ENCODE measurements at regions not wholly inside any gene's neighbourhood (a gene's known extent, or its start where the extent isn't known, plus 50 kb on each side); places are given as distances from the start of the nearest gene placed in this dataset.
"Not testable (repeated sequence)": the region's sequence is repeated elsewhere in the genome, so short reads cannot be mapped to it uniquely, and the experiment has no call there.

DNA sequence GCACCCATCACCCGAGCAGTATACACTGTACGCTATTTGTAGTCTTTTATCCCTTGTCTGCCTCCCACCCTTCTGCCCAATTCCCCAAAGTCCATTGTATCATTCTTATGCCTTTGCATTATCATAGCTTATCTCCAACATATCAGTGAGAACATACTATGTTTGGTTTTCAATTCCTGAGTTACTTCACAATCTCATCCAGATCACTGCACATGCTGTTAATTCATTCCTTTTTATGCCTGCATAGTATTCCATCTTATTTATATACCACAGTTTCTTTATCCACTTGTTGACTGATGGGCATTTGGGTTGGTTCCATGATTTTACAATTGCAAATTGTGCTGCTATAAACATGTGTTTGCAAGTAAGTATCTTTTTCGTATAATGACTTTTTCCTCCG, 564.7 kb upstream of the NECTIN3 start:
- H3K27ac Mint-ChIP-seq (ENCODE audit: unreplicated experiment) = no peak overlapping the region
- no peaks in the 10 kb centered on the region for H3K27me3 Mint-ChIP-seq (ENCODE audit: unreplicated experiment)
- no peaks in the 10 kb centered on the region for H3K9me3 Mint-ChIP-seq (ENCODE audit: unreplicated experiment)
- no peaks in the 10 kb centered on the region for H3K4me1 Mint-ChIP-seq (ENCODE audit: low read depth, unreplicated experiment)
- no peak for DNase-seq
- H3K4me3 Mint-ChIP-seq (ENCODE audit: unreplicated experiment) = no peak overlapping the region
- TF ChIP-seq, protein P1, sequence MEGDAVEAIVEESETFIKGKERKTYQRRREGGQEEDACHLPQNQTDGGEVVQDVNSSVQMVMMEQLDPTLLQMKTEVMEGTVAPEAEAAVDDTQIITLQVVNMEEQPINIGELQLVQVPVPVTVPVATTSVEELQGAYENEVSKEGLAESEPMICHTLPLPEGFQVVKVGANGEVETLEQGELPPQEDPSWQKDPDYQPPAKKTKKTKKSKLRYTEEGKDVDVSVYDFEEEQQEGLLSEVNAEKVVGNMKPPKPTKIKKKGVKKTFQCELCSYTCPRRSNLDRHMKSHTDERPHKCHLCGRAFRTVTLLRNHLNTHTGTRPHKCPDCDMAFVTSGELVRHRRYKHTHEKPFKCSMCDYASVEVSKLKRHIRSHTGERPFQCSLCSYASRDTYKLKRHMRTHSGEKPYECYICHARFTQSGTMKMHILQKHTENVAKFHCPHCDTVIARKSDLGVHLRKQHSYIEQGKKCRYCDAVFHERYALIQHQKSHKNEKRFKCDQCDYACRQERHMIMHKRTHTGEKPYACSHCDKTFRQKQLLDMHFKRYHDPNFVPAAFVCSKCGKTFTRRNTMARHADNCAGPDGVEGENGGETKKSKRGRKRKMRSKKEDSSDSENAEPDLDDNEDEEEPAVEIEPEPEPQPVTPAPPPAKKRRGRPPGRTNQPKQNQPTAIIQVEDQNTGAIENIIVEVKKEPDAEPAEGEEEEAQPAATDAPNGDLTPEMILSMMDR (IDR thresholded peaks at IDR 0.05; ENCODE audit: partially characterized antibody, unreplicated experiment) = no peak
- no peaks in the 10 kb centered on the region for H3K36me3 Mint-ChIP-seq (ENCODE audit: unreplicated experiment)

DNA sequence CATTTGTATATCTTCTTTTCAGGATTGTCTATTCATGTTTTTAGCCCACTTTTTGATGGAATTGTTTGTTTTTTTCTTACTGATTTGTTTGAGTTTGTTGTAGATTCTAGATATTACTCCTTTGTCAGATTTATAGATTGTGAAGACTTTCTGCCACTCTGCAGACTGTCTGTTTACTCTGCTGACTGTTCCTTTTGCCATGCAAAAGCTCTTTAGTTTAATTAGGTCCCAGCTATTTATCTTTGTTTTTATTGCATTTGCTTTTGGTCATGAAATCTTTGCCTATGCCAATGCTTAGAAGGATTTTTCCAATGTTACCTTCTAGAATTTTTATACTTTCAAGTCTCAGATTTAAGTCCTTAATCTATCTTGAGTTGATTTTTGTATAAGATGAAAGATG, 564.0 kb upstream of the NECTIN3 start:
- H3K36me3 Mint-ChIP-seq (ENCODE audit: unreplicated experiment); DNase-seq; H3K27ac Mint-ChIP-seq (ENCODE audit: unreplicated experiment); H3K27me3 Mint-ChIP-seq (ENCODE audit: unreplicated experiment); H3K4me1 Mint-ChIP-seq (ENCODE audit: low read depth, unreplicated experiment); H3K9me3 Mint-ChIP-seq (ENCODE audit: unreplicated experiment); H3K4me3 Mint-ChIP-seq (ENCODE audit: unreplicated experiment): not testable (repeated sequence)

DNA sequence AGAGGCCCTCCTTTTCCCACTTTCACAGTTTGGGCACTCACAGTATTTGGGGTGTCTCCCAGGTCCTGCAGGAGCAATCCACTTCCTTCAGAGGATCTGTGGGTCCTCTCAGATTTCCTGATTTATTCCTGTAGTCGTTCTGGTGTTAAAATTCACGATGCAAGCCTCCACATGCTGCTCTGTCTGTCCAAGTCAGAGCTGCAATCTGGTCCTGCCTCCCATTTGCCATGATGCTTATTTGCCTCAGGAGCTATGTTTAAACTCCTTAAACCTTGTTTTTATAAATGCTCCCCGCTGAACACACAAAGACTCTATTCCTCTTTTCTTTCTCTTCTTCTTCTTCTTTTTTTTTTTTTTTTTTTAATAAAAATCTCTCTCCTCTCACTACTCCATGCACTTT, 558.7 kb upstream of the NECTIN3 start:
- TF ChIP-seq, protein P1 (IDR thresholded peaks at IDR 0.05; ENCODE audit: partially characterized antibody, unreplicated experiment) = no peak
- H3K4me3 Mint-ChIP-seq (ENCODE audit: unreplicated experiment) = no peak overlapping the region
- no peaks in the 10 kb centered on the region for H3K36me3 Mint-ChIP-seq (ENCODE audit: unreplicated experiment)
- H3K9me3 Mint-ChIP-seq (ENCODE audit: unreplicated experiment) = no peaks in the 10 kb centered on the region
- H3K4me1 Mint-ChIP-seq (ENCODE audit: low read depth, unreplicated experiment) = no peaks in the 10 kb centered on the region
- H3K27me3 Mint-ChIP-seq (ENCODE audit: unreplicated experiment) = no peaks in the 10 kb centered on the region
- H3K27ac Mint-ChIP-seq (ENCODE audit: unreplicated experiment) = no peak overlapping the region
- DNase-seq = no peak

DNA sequence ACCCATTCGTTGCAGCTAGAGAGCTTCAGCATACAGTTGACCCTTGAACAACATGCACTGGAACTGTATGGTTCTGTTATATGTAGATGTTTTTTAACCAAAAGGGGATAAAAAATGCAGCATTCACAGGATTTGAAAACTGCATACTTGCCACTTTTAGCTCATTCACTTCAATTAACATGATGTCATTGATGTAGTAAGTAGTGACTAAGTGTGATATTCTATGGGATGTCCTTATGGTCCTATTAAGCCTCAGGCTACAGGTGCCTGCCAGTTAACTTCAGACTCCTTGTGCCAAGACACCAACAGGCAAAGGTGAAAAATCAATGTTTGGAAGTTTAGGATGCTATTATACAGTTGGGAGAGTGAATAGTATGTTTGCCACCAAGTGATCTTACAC, 553.6 kb upstream of the NECTIN3 start:
- no peaks in the 10 kb centered on the region for H3K9me3 Mint-ChIP-seq (ENCODE audit: unreplicated experiment)
- H3K27ac Mint-ChIP-seq (ENCODE audit: unreplicated experiment) = no peak overlapping the region
- H3K36me3 Mint-ChIP-seq (ENCODE audit: unreplicated experiment) = no peaks in the 10 kb centered on the region
- no peaks in the 10 kb centered on the region for H3K4me1 Mint-ChIP-seq (ENCODE audit: low read depth, unreplicated experiment)
- no peaks in the 10 kb centered on the region for H3K27me3 Mint-ChIP-seq (ENCODE audit: unreplicated experiment)
- no peak overlapping the region for H3K4me3 Mint-ChIP-seq (ENCODE audit: unreplicated experiment)
- DNase-seq = no peak
- TF ChIP-seq, protein P1 (IDR thresholded peaks at IDR 0.05; ENCODE audit: partially characterized antibody, unreplicated experiment) = no peak

DNA sequence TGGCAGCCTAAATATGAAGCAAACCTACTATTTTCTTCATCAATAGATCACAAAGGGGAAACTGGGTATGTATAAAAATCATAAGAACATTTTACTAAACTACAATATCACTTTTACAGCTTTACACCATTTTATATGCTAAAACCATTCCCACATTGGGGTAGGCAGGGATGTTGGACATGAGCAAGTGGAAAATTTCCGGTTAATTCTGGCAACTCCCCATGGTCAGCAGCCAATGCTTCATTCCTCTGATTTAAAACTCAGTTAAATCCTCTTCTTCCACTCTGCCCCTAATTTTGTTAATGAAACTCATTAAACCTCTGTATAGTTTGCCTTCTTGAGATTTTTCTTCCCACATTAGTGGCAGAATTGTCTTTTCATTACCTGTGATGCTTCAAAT, 552.5 kb upstream of the NECTIN3 start:
- Mint-ChIP-seq H3K36me3 (ENCODE audit: unreplicated experiment) (no peaks in the 10 kb centered on the region), H3K9me3 (ENCODE audit: unreplicated experiment) (no peaks in the 10 kb centered on the region), H3K4me1 (ENCODE audit: low read depth, unreplicated experiment) (no peaks in the 10 kb centered on the region), H3K4me3 (ENCODE audit: unreplicated experiment) (no peak overlapping the region), H3K27ac (ENCODE audit: unreplicated experiment) (no peak overlapping the region), H3K27me3 (ENCODE audit: unreplicated experiment) (no peaks in the 10 kb centered on the region)
- no peak for DNase-seq
- TF ChIP-seq, protein P1 (IDR thresholded peaks at IDR 0.05; ENCODE audit: partially characterized antibody, unreplicated experiment) = no peak

DNA sequence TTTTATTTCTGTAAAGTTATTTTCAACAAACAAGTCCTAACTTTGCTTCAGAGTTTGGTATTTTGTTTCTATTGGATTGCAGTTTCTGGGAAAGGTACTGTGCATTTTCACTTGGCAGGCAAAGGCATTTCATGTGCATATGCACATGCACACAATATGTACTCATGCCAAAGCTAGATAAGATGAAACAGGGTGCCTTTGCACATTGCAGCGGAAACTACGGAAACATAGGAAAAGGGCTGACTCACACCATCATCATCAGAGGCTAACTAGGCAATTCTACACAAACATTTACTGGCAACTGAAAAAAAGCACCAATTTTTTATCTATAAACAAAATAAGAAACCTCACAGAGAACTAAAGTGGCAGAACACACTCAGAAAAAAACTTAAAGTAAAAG, 550.6 kb upstream of the NECTIN3 start:
- DNase-seq = no peak
- Mint-ChIP-seq H3K9me3 (ENCODE audit: unreplicated experiment) (no peaks in the 10 kb centered on the region), H3K4me3 (ENCODE audit: unreplicated experiment) (no peak overlapping the region), H3K27ac (ENCODE audit: unreplicated experiment) (no peak overlapping the region), H3K36me3 (ENCODE audit: unreplicated experiment) (no peaks in the 10 kb centered on the region), H3K4me1 (ENCODE audit: low read depth, unreplicated experiment) (no peaks in the 10 kb centered on the region), H3K27me3 (ENCODE audit: unreplicated experiment) (no peaks in the 10 kb centered on the region)
- TF ChIP-seq, protein P1 (IDR thresholded peaks at IDR 0.05; ENCODE audit: partially characterized antibody, unreplicated experiment) = no peak

DNA sequence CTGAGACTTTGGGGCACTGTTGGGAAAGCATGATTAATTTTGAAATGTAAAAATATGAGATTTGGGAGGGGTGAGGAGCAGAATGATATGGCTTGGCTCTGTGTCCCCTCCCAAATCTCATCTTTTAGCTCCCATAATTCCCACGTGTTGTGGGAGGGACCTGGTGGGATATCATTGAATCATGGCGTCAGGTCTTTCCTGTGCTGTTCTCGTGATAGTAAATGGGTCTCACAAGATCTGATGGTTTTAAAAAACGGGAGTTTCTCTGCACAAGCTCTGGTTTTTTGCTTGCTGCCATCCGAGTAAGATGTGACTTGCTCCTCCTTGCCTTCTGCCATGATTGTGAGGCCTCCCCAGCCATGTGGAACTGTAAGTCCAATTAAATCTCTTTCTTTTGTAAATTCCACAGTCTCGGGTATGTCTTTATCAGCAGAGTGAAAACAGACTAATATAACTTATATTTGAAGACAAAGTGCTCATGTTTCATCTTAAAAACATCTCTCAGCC, 546.0 kb upstream of the NECTIN3 start:
- DNase-seq; H3K36me3 Mint-ChIP-seq (ENCODE audit: unreplicated experiment); H3K27ac Mint-ChIP-seq (ENCODE audit: unreplicated experiment); H3K27me3 Mint-ChIP-seq (ENCODE audit: unreplicated experiment); H3K4me1 Mint-ChIP-seq (ENCODE audit: low read depth, unreplicated experiment); H3K4me3 Mint-ChIP-seq (ENCODE audit: unreplicated experiment); H3K9me3 Mint-ChIP-seq (ENCODE audit: unreplicated experiment): not testable (repeated sequence)
